T-cell (primary cell): ENCODE measurements at regions not wholly inside any gene's neighbourhood (a gene's known extent, or its start where the extent isn't known, plus 50 kb on each side); places are given as distances from the start of the nearest gene placed in this dataset.

Experiments used
- ATAC-seq, 4 experiments: fragments of 200-7000 bp in 3 of 4; fragments of 150-1000 bp in 1 of 4; cut with Tn5 transposase; replicated peaks in 1 of 4; 1 replicate in 3 of 4; 2 replicates in 1 of 4; pipeline ENCODE4 v1.10.0; 2021; ENCODE audit warnings: moderate library complexity in 3 of 4, mild to moderate bottlenecking in 2 of 4, moderate number of reproducible peaks in 1 of 4
- CTCF ChIA-PET, 2 donors: fragments of 300-600 bp; sonication (Branson Sonifier 250); formaldehyde crosslinking; loops; one replicate each; lab custom pipeline; 2022; ENCODE audit warnings: antibody characterized with exemption in 2 of 2; lab: Charles Lee
- POLR2A ChIA-PET, 2 donors: fragments of 300-600 bp; sonication (Branson Sonifier 250); formaldehyde crosslinking; loops; one replicate each; lab custom pipeline; 2022; ENCODE audit warnings: antibody characterized with exemption in 2 of 2; lab: Charles Lee
- DNase-seq, 35 experiments: peaks; one replicate each; pipeline versions ENCODE4 v3.0.0 to v3.0.0-alpha.2; 2013 to 2023
- H3K27ac ChIP-seq: one replicate; pipeline ENCODE4 v1.5.1; 2013; ENCODE audit warnings: low read length
- H3K27me3 ChIP-seq, 2 experiments: replicated peaks in 1 of 2; 1 replicate in 1 of 2; 2 replicates in 1 of 2; pipeline versions ENCODE4 v1.6.1 to v1.7.0; 2013; ENCODE audit warnings: low read length in 1 of 2, mixed read lengths in 1 of 2; ENCODE audit not compliant: control insufficient read depth in 2 of 2, insufficient read depth in 2 of 2; ENCODE audit errors: extremely low read depth in 1 of 2
- H3K36me3 ChIP-seq, 2 donors: 1 replicate in 1 of 2; 2 replicates in 1 of 2; pipeline versions ENCODE4 v1.6.1 to v1.7.0; 2013; ENCODE audit warnings: low read length in 1 of 2; ENCODE audit not compliant: control insufficient read depth in 2 of 2, insufficient read depth in 1 of 2; ENCODE audit errors: extremely low read depth in 1 of 2
- H3K4me1 ChIP-seq, 2 experiments: 1 replicate in 1 of 2; 2 replicates in 1 of 2; pipeline versions ENCODE4 v1.6.1 to v1.7.0; 2013; ENCODE audit warnings: low read length in 2 of 2, mixed read lengths in 1 of 2; ENCODE audit not compliant: insufficient read depth in 2 of 2, control insufficient read depth in 1 of 2; ENCODE audit errors: extremely low read depth in 1 of 2
- H3K4me3 ChIP-seq, 2 donors: 1 replicate in 1 of 2; 2 replicates in 1 of 2; pipeline versions ENCODE4 v1.5.1 to v1.7.0; 2013; ENCODE audit warnings: mild to moderate bottlenecking in 2 of 2, low read length in 1 of 2, moderate library complexity in 1 of 2; ENCODE audit not compliant: control insufficient read depth in 1 of 2; ENCODE audit errors: extremely low read depth in 1 of 2
- H3K9me3 ChIP-seq: 2 replicates; pipeline ENCODE4 v1.7.0; 2013
- H3K27ac Mint-ChIP-seq, 2 donors: one replicate each; pipeline ENCODE4 v1.8.0; 2020 to 2021; ENCODE audit warnings: mild to moderate bottlenecking in 2 of 2, mixed read lengths in 2 of 2
- H3K27me3 Mint-ChIP-seq, 2 donors: one replicate each; pipeline ENCODE4 v1.8.0; 2021 to 2022; ENCODE audit warnings: mixed read lengths in 2 of 2
- H3K36me3 Mint-ChIP-seq: one replicate; pipeline ENCODE4 v1.8.0; 2021; ENCODE audit warnings: mixed read lengths
- H3K4me1 Mint-ChIP-seq, 3 donors: one replicate each; pipeline ENCODE4 v1.8.0; 2020 to 2022; ENCODE audit warnings: mixed read lengths in 3 of 3, mild to moderate bottlenecking in 1 of 3
- H3K4me3 Mint-ChIP-seq, 3 donors: one replicate each; pipeline ENCODE4 v1.8.0; 2020 to 2022; ENCODE audit warnings: mild to moderate bottlenecking in 3 of 3, mixed read lengths in 3 of 3, moderate library complexity in 3 of 3
- H3K9me3 Mint-ChIP-seq, 3 donors: one replicate each; pipeline ENCODE4 v1.8.0; 2020 to 2022; ENCODE audit warnings: mixed read lengths in 3 of 3
- WGBS: methylation state at CpG from one replicate; pipeline ENCODE4 v1.1.5; 2013; ENCODE audit warnings: missing lambda C conversion rate; ENCODE audit not compliant: insufficient coverage; 5-methylcytosine and 5-hydroxymethylcytosine counted together

DNA sequence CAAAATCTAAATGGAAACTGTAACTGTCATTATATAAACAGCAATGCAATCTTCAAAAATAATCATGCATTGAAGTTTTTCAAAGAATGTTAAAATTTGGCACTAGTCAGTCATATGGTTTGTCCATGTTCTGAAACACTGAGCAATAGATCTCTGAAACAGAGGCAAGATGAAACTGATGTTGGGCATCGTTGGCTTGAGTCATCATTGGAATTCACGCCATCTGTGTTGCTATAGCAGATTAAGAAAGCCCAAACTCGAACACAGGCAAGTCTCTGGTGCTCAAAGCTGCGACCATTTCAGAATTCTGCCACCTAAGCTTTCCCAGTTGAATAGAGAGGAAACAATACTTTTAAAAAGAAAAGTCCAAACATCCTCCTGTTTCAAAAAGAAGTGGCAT, 114.1 kb upstream of the PPARGC1A start:
- Mint-ChIP-seq H3K27me3 (peaks cover 0 to 3% of the 10 kb centered on the region in 2 donors), H3K4me1 (no peaks in the 10 kb centered on the region), H3K9me3 (peaks cover 0 to 6% (median 5%) of the 10 kb centered on the region in 3 donors), H3K4me3 (no peak overlapping the region), H3K27ac (no peak overlapping the region), H3K36me3 (no peaks in the 10 kb centered on the region)
- no peaks in the 10 kb centered on the region for H3K27me3 ChIP-seq
- H3K36me3 ChIP-seq = no peaks in the 10 kb centered on the region
- H3K4me1 ChIP-seq = no peaks in the 10 kb centered on the region
- H3K9me3 ChIP-seq = no peaks in the 10 kb centered on the region
- CTCF ChIA-PET = no interaction called here
- WGBS = 48% methylated on average over 3 of the region's 4 CpGs
- no peak for ATAC-seq
- no peak overlapping the region for H3K27ac ChIP-seq
- DNase-seq = no peak
- POLR2A ChIA-PET = no interaction called here
- no peak overlapping the region for H3K4me3 ChIP-seq

DNA sequence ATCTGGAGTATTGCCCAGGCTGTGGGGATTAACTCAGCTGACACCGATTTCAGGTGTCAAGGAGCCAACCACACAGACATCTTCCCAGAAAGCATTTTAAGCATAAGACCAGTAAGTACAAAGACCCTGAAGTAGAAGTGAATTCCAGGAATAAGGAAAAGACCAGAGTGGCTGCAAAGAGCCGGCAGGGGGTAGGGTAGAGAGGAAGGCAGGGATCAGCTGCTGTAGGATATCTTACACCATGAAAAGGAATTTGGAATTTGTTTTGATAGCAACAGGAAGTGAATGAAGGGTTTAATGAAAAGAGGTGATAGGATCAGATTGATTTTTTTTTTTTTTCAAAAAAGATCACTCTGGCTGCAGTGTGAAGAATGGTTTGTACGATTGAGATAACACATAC, 113.6 kb upstream of the PPARGC1A start:
- no peaks in the 10 kb centered on the region for H3K36me3 ChIP-seq
- no peak for DNase-seq
- no peak overlapping the region for H3K27ac Mint-ChIP-seq
- CTCF ChIA-PET = no interaction called here
- H3K36me3 Mint-ChIP-seq = no peaks in the 10 kb centered on the region
- POLR2A ChIA-PET = no interaction called here
- H3K9me3 ChIP-seq = no peaks in the 10 kb centered on the region
- H3K4me3 ChIP-seq = no peak overlapping the region
- ATAC-seq = no peak
- H3K27me3 ChIP-seq = no peaks in the 10 kb centered on the region
- 100% methylated on average over 1 of the region's 3 CpGs for WGBS
- no peak overlapping the region for H3K27ac ChIP-seq
- peaks cover 0 to 3% of the 10 kb centered on the region in 2 donors for H3K27me3 Mint-ChIP-seq
- H3K4me1 Mint-ChIP-seq = no peaks in the 10 kb centered on the region
- H3K4me3 Mint-ChIP-seq = no peak overlapping the region
- no peaks in the 10 kb centered on the region for H3K4me1 ChIP-seq
- peaks cover 0 to 6% (median 5%) of the 10 kb centered on the region in 3 donors for H3K9me3 Mint-ChIP-seq

DNA sequence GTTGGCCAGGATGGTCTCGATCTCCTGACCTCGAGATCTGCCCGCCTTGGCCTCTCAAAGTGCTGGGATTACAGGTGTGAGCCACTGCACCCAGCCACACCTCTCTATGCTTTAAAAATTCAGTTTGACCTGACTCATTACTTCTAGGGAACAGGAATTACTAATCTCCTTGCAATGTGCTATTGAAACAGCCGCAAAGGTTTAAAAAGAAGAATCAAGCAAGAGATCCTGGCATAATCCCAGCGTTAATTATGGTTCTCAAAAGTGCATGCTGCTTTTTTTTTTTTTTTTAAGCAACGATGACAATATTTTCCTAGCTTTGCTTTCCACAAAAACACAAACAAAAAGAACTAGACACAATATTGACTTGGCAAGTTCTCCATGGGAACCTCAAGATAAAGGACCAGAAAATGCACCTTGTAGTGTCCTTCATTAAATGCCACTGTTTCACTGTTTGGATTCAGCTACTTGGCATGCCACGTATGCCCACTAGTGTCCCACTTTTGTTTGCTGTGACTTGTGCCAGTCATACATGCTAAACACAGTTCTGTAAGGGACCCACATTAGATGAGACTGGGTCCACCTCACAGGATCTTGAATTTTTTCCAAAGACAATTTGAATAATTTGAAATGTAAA, 112.6 kb upstream of the PPARGC1A start:
- H3K27me3 Mint-ChIP-seq = peaks cover 0 to 3% of the 10 kb centered on the region in 2 donors
- no peak for DNase-seq
- no peak for ATAC-seq
- H3K4me1 ChIP-seq = no peaks in the 10 kb centered on the region
- 74% methylated on average over 6 of the region's 7 CpGs for WGBS
- no peaks in the 10 kb centered on the region for H3K9me3 ChIP-seq
- no peaks in the 10 kb centered on the region for H3K27me3 ChIP-seq
- no peaks in the 10 kb centered on the region for H3K4me1 Mint-ChIP-seq
- CTCF ChIA-PET = no interaction called here
- H3K4me3 Mint-ChIP-seq = no peak overlapping the region
- H3K27ac ChIP-seq = no peak overlapping the region
- no peak overlapping the region for H3K4me3 ChIP-seq
- H3K36me3 Mint-ChIP-seq = no peaks in the 10 kb centered on the region
- H3K27ac Mint-ChIP-seq = no peak overlapping the region
- POLR2A ChIA-PET = no interaction called here
- H3K9me3 Mint-ChIP-seq = peaks cover 0 to 6% (median 5%) of the 10 kb centered on the region in 3 donors
- H3K36me3 ChIP-seq = no peaks in the 10 kb centered on the region

DNA sequence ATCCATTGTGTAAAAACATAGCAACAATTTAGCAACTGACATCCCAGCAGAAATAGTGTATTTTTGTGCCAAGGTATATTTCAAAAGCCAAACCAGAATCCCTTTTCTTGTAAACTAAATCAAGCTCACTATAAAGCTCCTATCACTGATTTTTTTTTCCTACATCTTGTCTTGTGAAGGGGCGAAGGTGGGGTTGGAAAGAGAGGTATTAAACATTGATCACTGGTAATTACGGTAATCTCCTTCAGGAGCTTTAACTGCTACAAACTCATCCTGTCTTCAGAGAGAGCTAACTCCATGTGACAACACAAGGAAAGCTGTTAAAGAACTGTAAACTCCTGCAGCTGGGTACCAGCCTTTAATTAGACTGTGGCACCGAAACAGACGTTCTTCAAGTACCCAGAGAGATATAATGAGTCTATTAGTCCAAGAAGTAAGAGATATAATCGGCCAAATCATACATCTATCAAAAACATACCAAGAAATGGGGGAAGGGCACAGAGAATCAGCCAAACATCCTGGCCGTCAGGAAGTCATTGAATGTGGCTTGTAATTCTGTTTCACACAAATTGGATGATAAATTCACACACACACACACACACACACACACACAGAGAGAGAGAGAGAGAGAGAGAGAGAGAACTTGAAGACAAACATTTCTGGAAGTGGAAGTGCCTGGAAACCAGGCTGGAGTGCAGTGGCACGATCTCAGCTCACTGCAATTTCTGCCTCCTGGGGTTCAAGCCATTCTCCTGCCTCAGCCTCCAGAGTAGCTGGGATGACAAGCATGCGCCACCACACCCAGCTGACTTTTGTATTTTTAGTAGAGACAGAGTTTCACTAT, 111.9 kb upstream of the PPARGC1A start:
- ATAC-seq = no peak
- Histone ChIP-seq H3K4me1 (no peaks in the 10 kb centered on the region), H3K9me3 (no peaks in the 10 kb centered on the region), H3K27ac (no peak overlapping the region), H3K4me3 (no peak overlapping the region), H3K36me3 (no peaks in the 10 kb centered on the region), H3K27me3 (no peaks in the 10 kb centered on the region)
- H3K9me3 Mint-ChIP-seq = peaks cover 0 to 6% (median 0%) of the 10 kb centered on the region in 3 donors
- no peak overlapping the region for H3K27ac Mint-ChIP-seq
- ChIA-PET CTCF (no interaction called here), POLR2A (no interaction called here)
- 67% methylated on average over 2 of the region's 8 CpGs for WGBS
- H3K27me3 Mint-ChIP-seq = peaks cover 0 to 3% of the 10 kb centered on the region in 2 donors
- no peak for DNase-seq
- H3K4me3 Mint-ChIP-seq = no peak overlapping the region
- H3K4me1 Mint-ChIP-seq = no peaks in the 10 kb centered on the region
- no peaks in the 10 kb centered on the region for H3K36me3 Mint-ChIP-seq

DNA sequence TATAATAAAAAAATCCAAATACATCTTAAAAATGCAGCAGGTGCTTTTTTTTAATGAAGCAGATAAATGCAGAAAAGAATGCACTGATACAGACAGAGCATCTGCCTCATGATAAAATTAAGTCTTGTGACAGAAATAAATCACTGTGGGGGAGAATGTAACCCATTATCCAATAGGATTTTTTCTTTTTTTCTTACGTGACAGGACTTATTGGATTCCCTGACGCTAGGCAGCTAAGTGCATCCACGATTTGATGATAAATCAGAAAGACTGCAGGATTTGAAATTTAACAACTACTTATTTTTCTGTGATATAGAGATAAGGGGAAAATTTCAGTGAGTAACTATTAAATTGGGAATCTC, 110.6 kb upstream of the PPARGC1A start:
- CTCF ChIA-PET = no interaction called here
- peaks cover 0 to 6% (median 0%) of the 10 kb centered on the region in 3 donors for H3K9me3 Mint-ChIP-seq
- WGBS = no CpG with 5 or more reads among the region's 3 CpGs

DNA sequence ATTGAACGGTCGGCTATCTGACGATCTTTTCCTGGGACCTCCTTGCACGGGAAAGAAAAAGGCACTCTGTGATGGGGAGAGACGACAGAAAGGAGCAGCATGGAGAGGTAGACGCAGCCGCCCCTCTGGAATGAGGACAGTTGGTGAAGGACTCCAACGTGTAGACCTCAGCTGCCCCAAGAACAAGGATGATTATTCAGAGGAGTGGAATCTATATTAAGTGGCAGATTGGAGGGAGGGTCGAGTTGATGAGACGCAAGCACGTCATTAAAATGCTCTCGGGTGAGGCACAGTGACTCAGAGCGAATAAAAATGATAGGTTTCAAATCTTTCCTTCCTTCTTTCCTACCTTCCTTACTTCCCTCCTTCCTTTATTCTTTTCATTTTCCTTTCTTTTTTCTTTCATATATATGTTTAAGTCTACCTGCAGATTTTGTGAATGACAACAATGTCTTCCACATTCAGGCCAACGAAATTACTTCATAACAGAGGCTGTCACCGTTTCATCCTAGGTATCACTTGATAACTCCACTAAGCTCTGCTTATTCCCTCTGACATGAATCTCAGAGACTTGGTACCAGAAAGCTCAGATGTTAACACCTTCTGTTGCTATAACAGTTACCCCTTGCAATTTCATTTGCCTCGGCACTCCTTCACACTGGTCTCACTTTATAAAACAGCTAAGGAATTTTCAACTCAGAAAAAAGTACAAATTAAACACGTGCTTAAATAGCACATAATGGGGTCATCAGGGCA, 110.0 kb upstream of the PPARGC1A start:
- no peak overlapping the region for H3K4me3 Mint-ChIP-seq
- no peak overlapping the region for H3K27ac Mint-ChIP-seq
- H3K27ac ChIP-seq = no peak overlapping the region
- ChIA-PET POLR2A (no interaction called here), CTCF (no interaction called here)
- no peak for ATAC-seq
- no peaks in the 10 kb centered on the region for H3K4me1 ChIP-seq
- H3K27me3 Mint-ChIP-seq = peaks cover 0 to 3% of the 10 kb centered on the region in 2 donors
- H3K36me3 ChIP-seq = no peaks in the 10 kb centered on the region
- H3K27me3 ChIP-seq = no peaks in the 10 kb centered on the region
- H3K9me3 ChIP-seq = no peaks in the 10 kb centered on the region
- DNase-seq = no peak
- H3K9me3 Mint-ChIP-seq = peaks cover 0 to 6% (median 0%) of the 10 kb centered on the region in 3 donors
- no peaks in the 10 kb centered on the region for H3K4me1 Mint-ChIP-seq
- no peaks in the 10 kb centered on the region for H3K36me3 Mint-ChIP-seq
- no peak overlapping the region for H3K4me3 ChIP-seq
- WGBS = 85% methylated on average over 11 of the region's 17 CpGs

More for the DNA sequence above, 110.6 kb upstream of the PPARGC1A start:
- no peaks in the 10 kb centered on the region for H3K27me3 ChIP-seq
- H3K27ac Mint-ChIP-seq = no peak overlapping the region
- H3K9me3 ChIP-seq = no peaks in the 10 kb centered on the region
- no peak overlapping the region for H3K27ac ChIP-seq
- H3K36me3 Mint-ChIP-seq = no peaks in the 10 kb centered on the region
- H3K27me3 Mint-ChIP-seq = peaks cover 0 to 3% of the 10 kb centered on the region in 2 donors
- DNase-seq = no peak
- H3K36me3 ChIP-seq = no peaks in the 10 kb centered on the region
- POLR2A ChIA-PET = no interaction called here
- H3K4me1 Mint-ChIP-seq = no peaks in the 10 kb centered on the region
- no peak for ATAC-seq
- no peak overlapping the region for H3K4me3 ChIP-seq
- H3K4me1 ChIP-seq = no peaks in the 10 kb centered on the region
- no peak overlapping the region for H3K4me3 Mint-ChIP-seq
